ENCODE measurements at regions not wholly inside any gene's neighbourhood (a gene's known extent, or its start where the extent isn't known, plus 50 kb on each side); places are given as distances from the start of the nearest gene placed in this dataset.
"Not testable (repeated sequence)": the region's sequence is repeated elsewhere in the genome, so short reads cannot be mapped to it uniquely, and the experiment has no call there.

DNA sequence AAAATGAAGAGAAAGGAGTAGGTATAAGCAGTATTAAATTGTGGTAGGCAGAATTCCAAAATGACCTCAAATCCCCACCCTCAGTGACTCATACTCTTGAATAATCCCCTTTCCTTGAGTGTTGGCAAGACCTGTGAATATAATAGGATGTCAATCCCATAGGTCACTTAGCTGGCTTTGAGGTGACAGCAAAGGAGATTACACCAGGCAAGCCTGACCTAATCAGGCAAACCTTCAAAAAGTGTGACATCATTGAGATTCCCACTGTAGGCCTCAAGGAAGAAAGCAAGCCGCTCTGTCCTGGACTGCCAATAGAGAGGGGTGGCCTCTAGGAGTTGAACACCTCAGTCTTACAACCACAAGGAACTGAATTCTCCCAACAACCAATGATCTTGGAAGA lies 535.2 kb downstream of the RBFOX1 start:
- in situ Hi-C loops (cut with HindIII; ENCODE audit: low sequenced_read_pairs), result no loop called here

DNA sequence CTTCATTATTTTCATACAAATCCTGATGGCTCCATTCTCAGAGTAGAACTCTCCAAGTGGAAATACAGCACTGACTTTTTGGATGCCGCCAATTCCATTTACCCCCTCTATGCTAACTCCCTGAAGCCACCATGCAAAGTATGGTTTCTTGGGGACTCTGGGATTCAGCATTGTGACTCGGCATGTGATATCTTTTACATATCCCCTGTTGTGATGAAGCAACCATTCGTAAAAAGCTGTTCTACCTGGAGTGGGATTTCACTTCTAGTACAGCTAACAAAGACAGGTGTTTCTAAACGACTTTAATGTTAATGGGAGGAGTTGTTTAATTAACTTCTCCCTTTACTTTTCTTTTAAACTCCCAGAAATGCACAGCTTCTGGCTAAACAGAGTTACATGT lies 533.5 kb downstream of the RBFOX1 start:
- in situ Hi-C loops (cut with HindIII; ENCODE audit: low sequenced_read_pairs), result no loop called here

DNA sequence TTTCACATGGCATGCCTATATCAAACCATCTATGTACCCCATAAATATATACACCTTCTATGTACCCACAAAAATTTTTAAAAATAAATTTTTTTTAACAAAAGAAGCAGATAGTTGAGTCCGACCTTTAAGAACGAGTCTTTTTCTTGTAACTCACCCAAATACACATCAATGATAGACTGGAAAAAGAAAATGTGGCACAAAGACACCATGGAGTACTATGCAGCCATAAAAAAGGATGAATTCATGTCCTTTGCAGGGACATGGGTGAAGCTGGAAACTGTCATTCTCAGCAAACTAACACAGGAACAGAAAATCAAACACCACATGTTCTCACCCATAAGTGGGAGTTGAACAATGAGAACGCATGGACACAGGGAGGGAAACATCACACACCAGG lies 532.7 kb downstream of the RBFOX1 start:
- in situ Hi-C loops (cut with HindIII; ENCODE audit: low sequenced_read_pairs), result not testable (repeated sequence)

DNA sequence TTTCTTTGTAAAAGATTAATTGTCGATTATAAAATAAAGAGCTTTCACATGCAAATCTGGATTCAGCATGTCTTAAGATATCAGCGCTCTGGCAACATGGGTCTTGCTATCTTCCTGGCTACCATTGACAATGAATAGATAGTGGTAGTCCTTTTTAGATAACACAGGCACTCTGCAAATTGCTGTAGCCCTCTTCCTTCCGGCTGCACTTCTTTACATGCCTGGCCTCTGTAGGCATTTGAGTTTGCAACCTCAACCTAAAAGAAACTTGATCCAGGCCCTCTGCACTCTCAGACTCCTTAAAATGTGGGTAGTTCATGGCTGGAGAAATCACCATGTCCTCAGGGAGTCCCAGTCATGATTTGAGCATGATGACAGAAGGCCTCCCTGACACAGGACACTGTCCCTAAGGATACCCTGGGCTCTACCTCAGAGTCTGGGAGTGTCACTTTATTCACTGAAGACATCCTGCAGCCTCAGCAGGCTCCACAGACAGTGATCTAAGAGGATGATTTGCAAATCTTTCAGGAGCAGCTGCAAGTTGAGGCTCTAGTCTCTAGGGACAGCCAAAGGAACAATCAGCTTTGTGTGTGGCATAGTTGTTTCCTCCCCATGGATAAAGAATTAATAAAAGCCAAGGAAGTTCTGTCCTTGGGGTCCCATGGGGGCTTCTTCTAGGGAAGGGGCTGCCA lies 529.4 kb downstream of the RBFOX1 start:
- in situ Hi-C loops (cut with HindIII; ENCODE audit: low sequenced_read_pairs), result no loop called here

DNA sequence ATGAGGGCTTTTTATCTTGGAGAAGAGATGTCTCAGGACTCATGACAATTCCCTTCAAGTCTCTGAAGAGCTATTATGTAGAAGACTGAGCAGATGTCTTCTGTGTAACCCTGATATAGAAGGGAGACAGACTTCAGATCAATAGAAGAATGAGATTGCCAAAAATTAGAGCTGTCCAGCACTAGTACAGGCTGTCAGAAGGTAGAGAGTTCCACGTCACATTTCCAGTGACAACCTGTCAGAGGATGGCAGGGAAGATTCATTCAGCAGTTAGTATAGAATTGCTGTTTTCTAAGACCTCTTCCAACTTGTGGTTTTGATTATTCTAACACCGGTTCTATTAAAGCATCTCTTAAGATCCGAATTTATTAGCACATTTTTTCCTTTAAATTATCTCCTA lies 520.6 kb downstream of the RBFOX1 start:
- in situ Hi-C loops (cut with HindIII; ENCODE audit: low sequenced_read_pairs), result no loop called here

DNA sequence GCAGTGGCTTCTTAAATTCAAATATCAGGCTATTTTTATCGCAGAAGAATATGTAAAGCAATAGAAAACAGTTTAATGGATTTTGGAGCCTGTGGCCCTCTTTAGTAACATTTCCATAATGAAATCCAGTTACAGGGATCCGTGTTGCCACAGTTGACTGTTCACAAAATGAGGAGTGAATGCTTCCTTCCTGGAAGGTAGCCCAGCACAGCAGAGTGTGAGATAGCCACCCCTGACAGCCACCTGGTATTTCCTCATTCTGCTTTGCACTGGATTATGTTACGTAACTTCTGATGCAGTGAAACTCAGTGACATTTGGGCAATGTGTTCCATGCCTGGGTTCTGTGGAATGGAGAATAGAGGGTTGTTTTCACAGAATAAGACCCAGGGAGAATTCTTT lies 517.2 kb downstream of the RBFOX1 start:
- in situ Hi-C loops (cut with HindIII; ENCODE audit: low sequenced_read_pairs), result no loop called here

DNA sequence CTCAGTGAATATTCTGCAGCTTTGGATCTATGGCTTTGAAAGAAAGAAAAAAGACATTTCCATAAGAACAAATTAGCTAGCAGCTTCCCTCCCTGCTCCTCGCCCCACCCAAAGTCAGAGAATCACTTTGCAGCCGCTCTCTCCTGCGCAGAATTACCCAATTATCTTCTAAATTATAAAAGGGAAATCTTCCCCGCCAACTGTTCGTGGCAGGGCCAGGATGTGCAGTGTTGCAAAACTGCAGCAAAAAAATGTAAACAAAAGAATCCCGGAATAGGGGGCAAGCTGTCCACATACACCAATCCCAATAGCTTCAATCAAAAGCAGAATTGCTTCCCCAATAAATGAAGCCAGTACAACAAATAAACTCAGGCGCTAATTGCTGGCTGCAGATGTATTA lies 510.6 kb downstream of the RBFOX1 start:
- in situ Hi-C loops (cut with HindIII; ENCODE audit: low sequenced_read_pairs), result no loop called here

DNA sequence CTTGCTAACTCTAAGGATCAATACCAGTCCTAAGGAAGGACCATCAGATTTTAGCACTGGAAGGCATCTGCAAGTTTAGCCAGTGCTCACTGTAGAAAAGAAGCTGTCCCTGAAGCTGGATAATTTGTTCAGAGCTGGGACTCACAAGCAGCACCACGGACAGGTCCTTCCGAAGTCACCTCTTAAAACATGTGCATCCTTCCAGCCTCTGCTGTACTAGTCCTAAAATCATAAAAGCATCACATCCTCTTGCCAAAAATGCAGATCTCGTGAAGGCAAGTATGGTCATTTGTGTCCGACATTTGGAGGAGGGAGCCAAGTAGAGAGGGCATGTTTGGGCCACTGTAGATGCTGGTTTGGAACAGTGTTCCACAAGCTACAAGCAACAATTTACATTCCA lies 506.9 kb downstream of the RBFOX1 start:
- in situ Hi-C loops (cut with HindIII; ENCODE audit: low sequenced_read_pairs), result no loop called here

DNA sequence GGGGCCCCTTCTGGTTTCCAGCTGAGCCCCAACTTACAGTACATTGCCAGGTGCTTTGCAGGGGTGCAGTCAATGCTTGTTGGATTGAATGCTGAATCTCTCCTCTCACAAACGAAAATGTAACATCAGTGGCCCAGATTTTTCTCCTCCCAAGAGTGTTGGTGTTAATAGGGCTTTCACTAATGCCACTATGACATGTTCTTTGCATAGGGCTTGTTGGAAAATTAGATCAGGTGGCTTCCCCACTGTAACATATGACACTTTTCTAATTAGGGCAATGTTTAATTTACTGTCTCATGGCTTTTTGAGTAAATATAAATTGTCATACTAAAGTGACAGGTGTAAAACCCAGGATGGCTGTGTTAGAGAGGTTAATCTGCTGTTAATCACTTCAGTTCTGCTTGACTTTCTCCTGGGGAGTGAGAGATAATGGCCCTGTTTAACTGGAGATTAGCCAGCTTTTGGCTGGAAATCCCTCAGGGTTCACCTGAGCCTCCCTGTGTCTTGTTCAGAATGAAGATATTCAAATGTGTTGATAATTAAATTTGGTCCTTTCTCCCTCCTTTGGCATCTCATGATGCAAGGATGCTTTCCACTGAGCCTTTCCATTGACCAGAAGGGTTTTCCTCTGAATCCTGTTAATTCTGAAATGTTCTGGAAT lies 502.3 kb downstream of the RBFOX1 start:
- in situ Hi-C loops (cut with HindIII; ENCODE audit: low sequenced_read_pairs), result no loop called here

DNA sequence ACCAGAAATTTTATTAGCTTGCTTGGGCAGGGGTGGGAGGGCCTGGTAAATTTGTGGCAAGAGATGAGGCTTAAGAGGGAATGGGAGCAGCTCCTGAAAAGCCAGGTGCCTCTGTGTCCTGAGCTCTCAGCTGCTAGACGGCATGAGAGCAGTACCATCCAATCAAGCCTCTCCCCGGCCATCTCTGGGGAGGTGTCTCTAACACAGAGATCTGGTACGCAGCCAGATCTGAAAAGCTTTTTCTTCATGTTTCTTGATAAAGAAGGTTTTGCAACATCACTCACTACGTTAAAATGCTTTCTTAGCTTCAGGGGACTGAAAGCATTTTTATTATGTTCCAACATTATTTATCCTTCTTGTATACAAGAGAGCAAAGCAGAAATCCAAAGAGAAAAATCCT lies 488.2 kb downstream of the RBFOX1 start:
- in situ Hi-C loops (cut with HindIII; ENCODE audit: low sequenced_read_pairs), result no loop called here

DNA sequence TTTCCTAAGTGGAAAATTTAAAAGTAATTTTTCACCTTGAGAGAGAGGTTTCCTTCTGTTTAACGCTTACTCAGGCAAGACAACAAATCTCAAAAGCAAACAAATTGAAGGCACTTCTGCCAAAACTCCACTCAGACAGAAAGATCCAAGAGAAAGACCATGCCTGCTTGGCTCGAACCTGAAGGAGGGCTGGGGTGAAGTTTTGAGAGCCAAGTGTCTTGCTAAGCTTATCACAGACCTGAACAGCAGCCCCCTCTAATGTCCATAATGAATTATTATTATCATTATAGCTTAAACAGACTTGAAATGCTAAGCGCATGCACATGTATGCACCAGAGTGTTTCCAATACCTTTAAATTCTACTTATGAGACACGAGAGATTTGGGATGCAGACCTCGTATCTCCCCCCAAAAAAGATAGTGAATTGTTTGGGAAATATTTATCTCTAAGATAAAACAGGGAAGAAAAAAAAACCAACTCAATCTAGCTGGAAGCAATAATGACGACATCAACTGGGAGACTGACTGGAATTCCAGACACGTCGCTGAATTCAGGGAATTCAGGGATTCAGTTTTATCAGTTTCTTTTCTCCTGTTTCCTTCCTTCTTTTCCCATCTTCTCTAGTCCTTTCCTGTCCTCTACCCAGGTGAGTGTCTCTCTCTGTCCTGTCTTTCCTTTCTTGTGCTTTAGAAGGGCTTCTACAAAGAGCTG lies 473.2 kb downstream of the RBFOX1 start:
- in situ Hi-C loops (cut with HindIII; ENCODE audit: low sequenced_read_pairs), result no loop called here

DNA sequence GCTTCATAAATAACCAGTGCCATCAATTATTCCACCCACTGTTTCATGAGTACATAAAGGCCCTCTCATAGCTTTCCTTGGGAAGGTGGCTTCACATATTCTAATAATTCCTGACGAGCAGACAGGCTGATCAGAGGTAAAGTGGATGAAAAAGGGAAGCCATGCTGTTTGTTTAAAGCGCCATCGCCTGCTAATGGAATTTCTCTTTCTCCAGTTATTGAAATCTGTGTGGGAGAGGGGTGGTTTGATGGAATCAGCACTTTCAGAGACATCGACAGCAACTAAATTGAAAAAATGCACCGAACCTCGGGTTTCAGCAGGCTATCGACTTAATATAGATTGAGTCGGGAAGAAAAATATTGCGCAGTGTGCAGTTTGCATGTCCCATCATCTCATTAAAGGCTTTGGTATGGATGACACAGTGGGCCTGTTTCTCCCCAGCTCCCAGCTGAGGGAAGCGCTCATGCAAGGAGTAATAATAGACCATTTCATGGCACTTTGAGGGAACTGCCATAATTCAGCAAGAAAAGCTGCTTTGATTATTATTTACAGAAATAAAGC lies 472.1 kb downstream of the RBFOX1 start:
- in situ Hi-C loops (cut with HindIII; ENCODE audit: low sequenced_read_pairs), result no loop called here

DNA sequence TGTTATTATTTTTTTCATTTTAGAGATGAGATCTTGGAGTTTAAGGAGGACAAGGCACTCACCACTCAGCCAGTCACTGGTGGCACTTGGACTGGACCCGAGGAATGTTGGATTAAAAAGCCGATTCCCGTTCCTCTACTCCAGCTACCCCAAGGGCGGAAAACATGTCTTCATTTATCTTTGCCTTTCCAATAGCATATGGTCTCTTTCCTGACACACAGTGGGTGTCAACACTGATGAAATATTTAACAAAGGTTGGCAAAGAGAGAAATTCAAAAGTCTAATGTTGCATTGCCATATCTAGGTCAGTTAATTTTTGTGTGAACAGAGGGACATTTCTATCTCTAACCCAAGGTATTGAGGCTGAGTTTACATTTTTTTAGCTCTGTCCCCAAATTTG lies 459.7 kb downstream of the RBFOX1 start:
- in situ Hi-C loops (cut with HindIII; ENCODE audit: low sequenced_read_pairs), result no loop called here

DNA sequence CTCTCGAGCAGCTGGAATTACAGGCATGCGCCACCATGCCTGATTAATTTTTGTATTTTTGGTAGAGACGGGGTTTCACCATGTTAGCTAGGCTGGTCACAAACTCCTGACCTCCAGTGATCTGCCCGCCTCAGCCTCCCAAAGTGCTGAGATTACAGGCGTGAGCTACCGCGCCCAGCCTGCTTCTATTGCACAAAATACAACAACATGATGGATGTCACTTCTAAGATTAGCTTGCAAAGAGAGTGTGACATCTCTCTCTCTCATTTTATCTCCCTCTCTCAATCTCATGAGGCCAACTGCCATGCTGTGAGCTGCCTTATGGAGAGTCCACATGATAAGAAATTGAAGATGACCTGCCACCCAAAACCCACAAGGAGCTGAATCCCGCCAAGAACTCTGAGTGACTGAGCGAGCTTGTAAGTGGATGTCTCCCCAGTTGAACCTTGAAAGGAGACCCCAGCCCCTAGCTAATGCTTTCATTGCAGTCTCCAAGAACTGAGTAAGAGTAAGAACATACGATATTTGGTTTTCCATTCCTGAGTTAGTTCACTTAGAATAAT lies 458.5 kb downstream of the RBFOX1 start:
- in situ Hi-C loops (cut with HindIII; ENCODE audit: low sequenced_read_pairs), result no loop called here

DNA sequence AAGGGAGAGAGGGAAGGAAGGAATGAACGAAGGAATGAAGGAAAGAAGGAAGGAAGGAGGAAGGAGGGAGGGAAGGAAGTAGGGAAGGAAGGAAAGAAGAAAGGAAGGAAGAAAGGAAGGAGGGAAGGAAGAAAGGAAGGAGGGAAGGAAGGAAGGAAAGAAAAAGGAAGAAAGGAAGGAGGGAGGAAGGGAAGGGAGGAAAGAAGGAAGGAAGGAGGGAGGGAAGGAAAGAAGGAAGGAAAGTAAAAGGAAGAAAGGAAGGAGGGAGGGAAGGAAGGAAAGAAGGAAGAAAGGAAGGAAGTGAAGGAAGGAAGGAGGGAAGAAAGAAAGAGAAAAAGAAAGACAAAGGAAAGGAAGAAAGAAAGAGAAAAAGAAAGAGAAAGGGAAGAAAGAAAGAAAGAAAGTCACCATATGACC lies 442.4 kb downstream of the RBFOX1 start:
- in situ Hi-C loops (cut with HindIII; ENCODE audit: low sequenced_read_pairs), result no loop called here

DNA sequence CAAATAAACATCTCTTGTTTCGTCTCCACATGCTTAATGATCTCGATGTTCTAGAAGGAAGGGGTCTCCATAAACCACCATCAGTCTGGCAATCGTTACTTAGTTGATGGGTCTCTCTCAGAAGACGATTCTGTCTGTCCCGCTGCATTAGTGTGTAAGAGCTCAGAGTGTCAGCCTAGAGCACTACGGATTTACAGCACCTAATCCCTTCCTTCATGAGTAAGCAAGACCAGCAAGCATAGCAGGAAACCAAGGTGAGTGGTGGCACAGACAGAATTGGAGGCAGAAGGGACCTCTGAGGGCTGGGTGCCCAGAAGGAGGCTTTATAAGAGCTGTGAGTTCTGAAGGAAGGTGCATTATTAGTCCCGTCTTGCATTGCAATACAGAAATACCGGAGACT lies 440.1 kb downstream of the RBFOX1 start:
- in situ Hi-C loops (cut with HindIII; ENCODE audit: low sequenced_read_pairs), result no loop called here

DNA sequence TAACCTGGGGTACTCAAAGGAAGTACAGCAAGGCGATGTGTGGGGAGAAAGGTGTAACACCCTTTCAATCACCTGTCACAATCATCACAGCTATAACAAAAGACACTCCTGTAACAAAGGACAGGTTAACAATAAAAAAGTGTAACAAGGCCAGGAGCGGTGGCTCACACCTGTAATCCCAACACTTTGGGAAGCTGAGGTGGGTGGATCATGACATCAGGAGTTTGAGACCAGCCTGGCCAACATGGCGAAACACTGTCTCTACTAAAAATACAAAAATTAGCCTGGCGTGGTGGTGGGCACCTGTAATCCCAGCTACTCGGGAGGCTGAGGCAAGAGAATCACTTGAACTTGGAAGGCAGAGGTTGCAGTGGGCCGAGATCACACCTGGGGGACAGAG lies 436.4 kb downstream of the RBFOX1 start:
- in situ Hi-C loops (cut with HindIII; ENCODE audit: low sequenced_read_pairs), result not testable (repeated sequence)

DNA sequence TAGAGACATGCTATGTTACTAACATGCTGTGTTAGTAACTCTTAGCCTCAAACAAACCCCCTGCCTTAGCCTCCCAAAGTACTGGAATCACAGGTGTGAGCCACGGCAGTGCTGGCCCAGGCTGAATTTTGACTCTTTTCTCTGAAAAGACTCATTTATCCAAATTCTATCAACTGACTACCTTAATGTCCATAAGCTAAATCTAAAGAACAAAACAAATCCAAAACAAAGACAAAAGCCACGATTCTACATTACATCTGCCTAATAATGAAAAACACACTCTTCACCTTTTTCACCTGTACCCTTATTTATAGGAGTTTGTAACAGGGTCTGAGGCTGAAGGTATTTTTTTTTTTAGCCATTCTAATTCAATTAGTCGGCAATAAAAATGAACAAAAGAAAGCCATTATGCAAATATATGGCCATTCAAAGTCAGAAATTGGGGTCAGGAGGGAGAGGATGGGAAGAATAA lies 432.5 kb downstream of the RBFOX1 start:
- in situ Hi-C loops (cut with HindIII; ENCODE audit: low sequenced_read_pairs), result no loop called here

DNA sequence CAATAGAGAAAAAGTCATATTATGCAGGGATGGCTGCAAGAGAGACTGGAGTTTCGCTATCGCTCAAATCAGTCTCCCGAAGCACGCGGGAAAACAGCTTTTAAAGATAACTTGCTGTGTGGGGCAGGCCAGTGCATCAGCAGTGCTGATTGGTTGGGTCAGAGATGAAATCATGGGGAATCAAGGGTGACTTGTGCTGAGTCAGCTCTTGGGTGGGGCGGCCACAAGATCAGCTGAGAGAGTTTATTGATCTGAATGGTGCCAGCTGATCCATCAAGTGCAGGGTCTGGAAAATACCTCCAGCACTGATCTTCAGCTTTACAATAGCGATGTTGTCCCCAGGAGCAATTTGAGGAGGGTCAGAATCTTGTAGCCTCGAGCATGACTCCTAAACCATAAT lies 430.5 kb downstream of the RBFOX1 start:
- in situ Hi-C loops (cut with HindIII; ENCODE audit: low sequenced_read_pairs), result no loop called here

Measured in DLD1 (cell line).